ENCODE measurements at regions not wholly inside any gene's neighbourhood (a gene's known extent, or its start where the extent isn't known, plus 50 kb on each side); places are given as distances from the start of the nearest gene placed in this dataset.

- no peaks in the 10 kb centered on the region for H3K36me3 ChIP-seq
- H3K9me3 ChIP-seq = no peaks in the 10 kb centered on the region
- H3K4me3 ChIP-seq = no peak overlapping the region
- in situ Hi-C loops (cut with MboI; ENCODE audit: low pct_ligation_motif_present in 1 of 4, low pct_unique_long_range_greater_than_20kb in 1 of 4, low sequenced_read_pairs in 3 of 4) = loop anchor here (25.0 kb wide), 4 partner anchors 278 to 997 kb away; no protein-coding TSS in a partner anchor
- H3K27me3 ChIP-seq = no peaks in the 10 kb centered on the region
- no peak overlapping the region for H3K27ac ChIP-seq
- no peak for DNase-seq
- H3K4me1 ChIP-seq = peaks cover 0 to 5% (median 0%) of the 10 kb centered on the region in 4 donors
- 5 to 6% methylated on average over 4 of the region's 4 CpGs for WGBS, 2 donors (ENCODE audit: low coverage in 1 of 2)
- intact Hi-C loops (cut with DNase I; ENCODE audit: low total_unique reads) = no loop called here
- TF ChIP-seq POLR2A (IDR thresholded peaks at IDR 0.05) (no peak), EP300 (IDR thresholded peaks at IDR 0.05; ENCODE audit: low read depth) (no peak), CTCF (IDR thresholded peaks at IDR 0.05) (peak; percentile 33 to 46 (median 37))
Measured at GRCh38 chr4:114384629-114385028, 214.0 kb upstream of the UGT8 start.

GRCh38 chr4:114385195-114385985 is 213.2 kb upstream of the UGT8 start:
- H3K27me3 ChIP-seq = no peaks in the 10 kb centered on the region
- DNase-seq = no peak
- 78 to 84% methylated on average over 9 of the region's 9 CpGs for WGBS, 2 donors (ENCODE audit: low coverage in 1 of 2)
- intact Hi-C loops (cut with DNase I; ENCODE audit: low total_unique reads) = no loop called here
- no peaks in the 10 kb centered on the region for H3K9me3 ChIP-seq
- H3K4me1 ChIP-seq = peaks cover 0 to 5% (median 0%) of the 10 kb centered on the region in 4 donors
- H3K36me3 ChIP-seq = no peaks in the 10 kb centered on the region
- no peak overlapping the region for H3K4me3 ChIP-seq
- H3K27ac ChIP-seq = no peak overlapping the region
- TF ChIP-seq POLR2AphosphoS5 (IDR thresholded peaks at IDR 0.05) (no peak), POLR2A (IDR thresholded peaks at IDR 0.05) (no peak), EP300 (IDR thresholded peaks at IDR 0.05; ENCODE audit: low read depth) (no peak), CTCF (IDR thresholded peaks at IDR 0.05) (no peak)
- in situ Hi-C loops (cut with MboI; ENCODE audit: low pct_ligation_motif_present in 1 of 4, low pct_unique_long_range_greater_than_20kb in 1 of 4, low sequenced_read_pairs in 3 of 4) = loop anchor here (25.0 kb wide), 4 partner anchors 277 to 998 kb away; no protein-coding TSS in a partner anchor

- no peak overlapping the region for H3K27ac ChIP-seq
- intact Hi-C loops (cut with DNase I; ENCODE audit: low total_unique reads) = no loop called here
- no peaks in the 10 kb centered on the region for H3K9me3 ChIP-seq
- no peak overlapping the region for H3K4me3 ChIP-seq
- no peaks in the 10 kb centered on the region for H3K36me3 ChIP-seq
- in situ Hi-C loops (cut with MboI; ENCODE audit: low pct_ligation_motif_present in 1 of 4, low pct_unique_long_range_greater_than_20kb in 1 of 4, low sequenced_read_pairs in 3 of 4) = loop anchor here (25.0 kb wide), 4 partner anchors 276 to 999 kb away; no protein-coding TSS in a partner anchor
- TF ChIP-seq POLR2A (IDR thresholded peaks at IDR 0.05) = no peak
- peak; percentile 59 to 71 (median 67) for TF ChIP-seq CTCF (IDR thresholded peaks at IDR 0.05)
- DNase-seq = no peak
- WGBS, 2 donors (ENCODE audit: low coverage in 1 of 2) = 25% methylated on average over 5 of the region's 5 CpGs
- H3K4me1 ChIP-seq = peaks cover 0 to 5% (median 0%) of the 10 kb centered on the region in 4 donors
- no peaks in the 10 kb centered on the region for H3K27me3 ChIP-seq
Measured at GRCh38 chr4:114386637-114387233, 211.9 kb upstream of the UGT8 start.

- no peaks in the 10 kb centered on the region for H3K27me3 ChIP-seq
- H3K4me3 ChIP-seq = no peak overlapping the region
- no peaks in the 10 kb centered on the region for H3K9me3 ChIP-seq
- intact Hi-C loops (cut with DNase I; ENCODE audit: low total_unique reads) = no loop called here
- WGBS, 2 donors (ENCODE audit: low coverage in 1 of 2) = 55 to 77% methylated on average over 6 to 9 of the region's 9 CpGs
- TF ChIP-seq EP300 (IDR thresholded peaks at IDR 0.05; ENCODE audit: low read depth) (no peak), CTCF (IDR thresholded peaks at IDR 0.05) (no peak), POLR2AphosphoS5 (IDR thresholded peaks at IDR 0.05) (no peak), POLR2A (IDR thresholded peaks at IDR 0.05) (no peak)
- in situ Hi-C loops (cut with MboI; ENCODE audit: low pct_ligation_motif_present in 1 of 4, low pct_unique_long_range_greater_than_20kb in 1 of 4, low sequenced_read_pairs in 3 of 4) = loop anchor here (25.0 kb wide), 4 partner anchors 273 to 1002 kb away; no protein-coding TSS in a partner anchor
- H3K27ac ChIP-seq = no peak overlapping the region
- DNase-seq = no peak
- peaks cover 0 to 5% (median 0%) of the 10 kb centered on the region in 4 donors for H3K4me1 ChIP-seq
- H3K36me3 ChIP-seq = no peaks in the 10 kb centered on the region
Measured at GRCh38 chr4:114389070-114389685, 209.4 kb upstream of the UGT8 start.

Measured in transverse colon (tissue), 4 donors.